Astrocyte of the cerebellum (primary cell): ENCODE measurements at regions not wholly inside any gene's neighbourhood (a gene's known extent, or its start where the extent isn't known, plus 50 kb on each side); places are given as distances from the start of the nearest gene placed in this dataset.
A peak's percentile ranks its signal among the peaks of the same experiment; 100 is the strongest.

Experiments
- DNase-seq: peaks from one replicate; pipeline ENCODE4 v3.0.0-alpha.2; 2011; ENCODE audit warnings: low read depth
- H3K4me3 ChIP-seq: 2 replicates; pipeline ENCODE4 v1.5.1; 2011; ENCODE audit warnings: mild to moderate bottlenecking, low read depth, low read length, moderate library complexity
- CTCF ChIP-seq: IDR thresholded peaks from 2 replicates; pipeline ENCODE4 v1.5.1; 2012; ENCODE audit warnings: low read length, low read depth, moderate library complexity, mild to moderate bottlenecking; ENCODE audit errors: missing control alignments
- in situ Hi-C: cut with HindIII; loops from 2 replicates; pipeline ENCODE4 v1.10.0; 2017; ENCODE audit warnings: low sequenced_read_pairs

- H3K4me3 ChIP-seq, result no peak overlapping the region
- in situ Hi-C loops, result loop anchor here (5.0 kb wide), 1 partner anchor 94 kb away; no protein-coding TSS in a partner anchor
- no peak for TF ChIP-seq CTCF
- no peak for DNase-seq
Measured at GRCh38 chr4:169342906-169343564, 72.3 kb upstream of the SH3RF1 start.

GRCh38 chr4:169342159-169342860 is 71.6 kb upstream of the SH3RF1 start:
- no peak overlapping the region for H3K4me3 ChIP-seq
- no peak for DNase-seq
- TF ChIP-seq CTCF, result no peak
- in situ Hi-C loops, result loop anchor here (5.0 kb wide), 1 partner anchor 95 kb away; no protein-coding TSS in a partner anchor

GRCh38 chr4:169341490-169341889 is 70.7 kb upstream of the SH3RF1 start:
- TF ChIP-seq CTCF, result no peak
- peak; percentile 95 for DNase-seq
- H3K4me3 ChIP-seq, result no peak overlapping the region
- in situ Hi-C loops, result loop anchor here (5.0 kb wide), 1 partner anchor 96 kb away; no protein-coding TSS in a partner anchor

GRCh38 chr4:169340834-169341233 is 70.1 kb upstream of the SH3RF1 start:
- no peak for TF ChIP-seq CTCF
- DNase-seq, result no peak
- no peak overlapping the region for H3K4me3 ChIP-seq
- in situ Hi-C loops, result loop anchor here (5.0 kb wide), 1 partner anchor 96 kb away; no protein-coding TSS in a partner anchor

- in situ Hi-C loops, result no loop called here
- no peak overlapping the region for H3K4me3 ChIP-seq
- no peak for DNase-seq
- no peak for TF ChIP-seq CTCF
Measured at GRCh38 chr4:169338241-169338640, 67.5 kb upstream of the SH3RF1 start.

GRCh38 chr4:169337510-169337909 is 66.8 kb upstream of the SH3RF1 start:
- peak; percentile 91 for DNase-seq
- TF ChIP-seq CTCF, result no peak
- in situ Hi-C loops, result no loop called here
- no peak overlapping the region for H3K4me3 ChIP-seq
